Epithelial cell of proximal tubule (primary cell): ENCODE measurements at regions not wholly inside any gene's neighbourhood (a gene's known extent, or its start where the extent isn't known, plus 50 kb on each side); places are given as distances from the start of the nearest gene placed in this dataset.

Experiments
- DNase-seq: peaks from one replicate; pipeline ENCODE4 v3.0.0-alpha.2; 2011; ENCODE audit warnings: low read depth
- H3K4me3 ChIP-seq: 2 replicates; pipeline ENCODE4 v1.5.1; 2011; ENCODE audit warnings: low read depth, mild to moderate bottlenecking, low read length
- CTCF ChIP-seq: conservative IDR thresholded peaks from 2 replicates; pipeline ENCODE4 v1.5.1; 2012; ENCODE audit warnings: low read depth, mild to moderate bottlenecking, low read length

GRCh38 chr22:49195636-49196035, 632.0 kb downstream of the BRD1 start:
- no peak overlapping the region for H3K4me3 ChIP-seq
- no peak for DNase-seq
- no peak for TF ChIP-seq CTCF

DNA sequence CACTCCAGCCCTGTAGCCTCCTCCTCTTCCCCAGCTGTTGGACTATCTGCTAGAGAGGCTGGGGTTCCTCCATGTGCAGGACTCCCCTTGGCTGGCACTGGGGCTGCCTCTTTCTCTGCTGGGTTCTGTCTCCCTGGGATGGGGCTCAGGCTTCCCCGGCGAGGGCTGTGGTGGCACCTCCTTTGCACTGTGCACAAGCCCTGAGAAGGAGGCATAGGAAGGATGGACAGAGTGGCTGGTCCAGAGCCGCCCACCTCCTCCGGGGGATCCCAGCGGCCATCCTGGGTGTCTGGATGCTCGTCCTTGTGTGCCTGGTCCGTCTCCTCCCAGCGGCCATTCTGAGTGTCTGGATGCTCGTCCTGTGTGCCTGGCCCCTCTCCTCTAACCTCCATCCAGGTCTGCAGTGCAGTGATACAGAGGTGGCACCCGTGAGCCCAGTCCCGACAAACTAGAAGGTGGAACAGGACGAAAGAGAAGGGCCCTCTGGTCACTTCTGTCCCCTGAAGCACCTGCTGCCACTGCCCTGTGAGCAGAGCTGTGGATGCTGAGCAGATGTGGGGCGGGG, 633.7 kb downstream of the BRD1 start:
- H3K4me3 ChIP-seq: no peak overlapping the region
- no peak for DNase-seq
- no peak for TF ChIP-seq CTCF

- TF ChIP-seq CTCF: no peak
- DNase-seq: no peak
- no peak overlapping the region for H3K4me3 ChIP-seq
Observed at GRCh38 chr22:49193348-49193747, 634.3 kb downstream of the BRD1 start.

DNA sequence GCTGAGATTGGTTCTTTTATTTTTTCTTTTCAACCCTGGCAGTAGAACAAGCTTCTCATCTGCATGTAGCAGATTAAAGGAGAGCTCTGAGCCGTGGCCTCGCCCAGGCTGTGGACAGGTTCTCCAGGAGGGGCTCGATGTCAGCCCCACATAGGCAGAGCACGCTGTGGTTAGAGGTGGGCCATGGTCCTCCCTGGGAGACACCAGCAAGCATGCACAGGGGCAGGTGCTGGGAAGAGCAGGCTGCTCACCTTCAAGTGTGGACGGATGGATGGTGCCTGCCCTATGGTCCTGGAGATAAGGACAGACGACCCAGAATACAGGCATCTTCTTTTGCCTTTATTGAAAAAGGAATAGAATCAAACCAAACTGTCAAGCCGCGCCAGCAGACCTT, 634.8 kb downstream of the BRD1 start:
- TF ChIP-seq CTCF: no peak
- no peak for DNase-seq
- H3K4me3 ChIP-seq: no peak overlapping the region

DNA sequence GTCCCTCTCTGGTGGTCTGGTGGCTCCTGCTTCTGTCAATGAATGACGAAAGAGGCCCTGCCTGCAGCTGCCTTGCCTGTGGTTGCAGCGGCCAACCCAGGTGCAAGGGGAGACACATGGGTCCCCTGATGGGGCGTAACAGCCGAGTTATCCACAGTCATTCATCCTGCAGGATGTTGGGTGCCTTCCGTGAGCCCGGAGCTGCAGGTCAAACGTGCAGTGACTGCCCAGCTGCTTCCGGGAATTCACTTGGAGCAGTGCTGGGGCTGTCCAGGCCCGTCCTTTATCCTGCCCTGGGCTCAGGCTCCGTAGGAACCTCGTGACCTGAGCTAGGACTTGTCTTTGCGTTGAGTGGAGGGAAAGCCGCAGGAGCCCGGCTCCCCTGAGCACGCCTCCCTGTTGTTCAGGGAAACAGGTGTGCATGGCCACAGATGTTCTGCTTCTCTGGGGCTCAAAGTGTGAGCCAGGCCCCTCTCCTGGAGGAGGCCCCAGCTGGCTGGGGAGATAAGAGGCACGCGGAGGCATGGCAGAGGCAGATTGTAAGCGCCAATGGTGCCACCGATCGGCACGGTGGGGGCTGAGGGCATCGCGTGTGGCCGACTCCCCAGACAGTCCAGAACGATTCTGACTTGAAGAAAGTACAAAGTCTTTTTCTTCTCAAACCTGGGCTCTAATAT, 635.4 kb downstream of the BRD1 start:
- TF ChIP-seq CTCF: no peak

GRCh38 chr22:49191506-49191980, 636.1 kb downstream of the BRD1 start:
- no peak for TF ChIP-seq CTCF
- no peak overlapping the region for H3K4me3 ChIP-seq
- DNase-seq: no peak

More for the DNA sequence above, 635.4 kb downstream of the BRD1 start:
- no peak overlapping the region for H3K4me3 ChIP-seq
- no peak for DNase-seq
